ENCODE measurements at regions not wholly inside any gene's neighbourhood (a gene's known extent, or its start where the extent isn't known, plus 50 kb on each side); places are given as distances from the start of the nearest gene placed in this dataset.
A peak's percentile ranks its signal among the peaks of the same experiment; 100 is the strongest.

DNA sequence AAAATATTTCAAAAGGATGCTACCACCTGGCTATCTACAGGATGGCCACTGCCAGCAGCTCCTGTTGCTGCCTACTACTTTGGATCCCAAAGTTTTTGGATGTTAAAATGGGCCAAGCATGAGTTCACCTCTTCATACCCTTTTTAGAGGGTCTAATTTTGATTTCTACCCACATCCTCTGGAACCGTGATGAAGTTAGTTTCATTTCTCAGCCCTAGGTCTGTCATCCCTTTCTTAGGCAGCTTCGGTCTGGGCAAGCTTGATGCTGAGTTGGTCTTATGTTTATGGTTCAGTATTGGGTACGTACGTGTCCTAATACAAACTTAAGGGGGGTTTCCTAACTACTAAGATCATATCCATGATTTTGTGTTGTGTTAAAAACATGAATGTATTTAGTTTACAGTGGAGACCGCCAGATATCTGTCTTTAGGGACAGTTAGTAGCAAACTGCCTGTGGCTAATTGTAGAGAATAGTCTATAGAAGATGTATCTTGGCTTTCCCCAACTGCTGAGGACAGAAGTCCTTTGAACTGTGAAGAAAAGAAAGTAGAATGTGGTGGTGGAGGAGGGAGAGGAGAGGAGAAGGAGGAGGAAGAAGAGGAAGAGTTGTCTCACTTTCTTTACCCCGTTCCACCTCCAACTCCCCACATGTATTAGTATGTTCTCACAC, 184.9 kb downstream of the UBE2E3 start:
- Histone ChIP-seq H2AFZ (peak overlapping the region; percentile 6; the same call in 1 of the 2 replicates), H3K79me2 (ENCODE audit: low read depth) (no peaks in the 10 kb centered on the region), H3K9me2 (ENCODE audit: insufficient read depth) (no peaks in the 10 kb centered on the region), H3K27me3 (ENCODE audit: insufficient read depth, low read depth) (no peaks in the 10 kb centered on the region), H3K4me3 (no peak overlapping the region), H3K36me3 (ENCODE audit: low read depth) (no peaks in the 10 kb centered on the region), H3K4me1 (replicated peaks; ENCODE audit: insufficient read depth) (no peaks in the 10 kb centered on the region), H3K9me3 (ENCODE audit: insufficient read depth, low read depth) (0 out of 2 replicates have a peak, but pooled peaks cover 3% of the 10 kb centered on the region), H3K27ac (no peak overlapping the region), H3F3A (ENCODE audit: insufficient read depth, low read depth) (no peaks in the 10 kb centered on the region), H4K20me1 (ENCODE audit: insufficient read depth) (no peaks in the 10 kb centered on the region), H3K4me2 (no peak overlapping the region)
- TF ChIP-seq, protein P1, sequence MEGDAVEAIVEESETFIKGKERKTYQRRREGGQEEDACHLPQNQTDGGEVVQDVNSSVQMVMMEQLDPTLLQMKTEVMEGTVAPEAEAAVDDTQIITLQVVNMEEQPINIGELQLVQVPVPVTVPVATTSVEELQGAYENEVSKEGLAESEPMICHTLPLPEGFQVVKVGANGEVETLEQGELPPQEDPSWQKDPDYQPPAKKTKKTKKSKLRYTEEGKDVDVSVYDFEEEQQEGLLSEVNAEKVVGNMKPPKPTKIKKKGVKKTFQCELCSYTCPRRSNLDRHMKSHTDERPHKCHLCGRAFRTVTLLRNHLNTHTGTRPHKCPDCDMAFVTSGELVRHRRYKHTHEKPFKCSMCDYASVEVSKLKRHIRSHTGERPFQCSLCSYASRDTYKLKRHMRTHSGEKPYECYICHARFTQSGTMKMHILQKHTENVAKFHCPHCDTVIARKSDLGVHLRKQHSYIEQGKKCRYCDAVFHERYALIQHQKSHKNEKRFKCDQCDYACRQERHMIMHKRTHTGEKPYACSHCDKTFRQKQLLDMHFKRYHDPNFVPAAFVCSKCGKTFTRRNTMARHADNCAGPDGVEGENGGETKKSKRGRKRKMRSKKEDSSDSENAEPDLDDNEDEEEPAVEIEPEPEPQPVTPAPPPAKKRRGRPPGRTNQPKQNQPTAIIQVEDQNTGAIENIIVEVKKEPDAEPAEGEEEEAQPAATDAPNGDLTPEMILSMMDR (conservative IDR thresholded peaks at IDR 0.05): no peak
- no peak for TF ChIP-seq EZH2 (IDR thresholded peaks at IDR 0.05; ENCODE audit: low read depth)
- intact Hi-C loops (cut with micrococcal nuclease; ENCODE audit: unreplicated experiment): no loop called here
- DNase-seq: no peak
- ChIA-PET CTCF (no interaction called here), POLR2A (ENCODE audit: unreplicated experiment) (no interaction called here)
- BruUV-seq (replicated peaks): no TSS peak

GRCh38 chr2:181169503-181169902, 189.1 kb downstream of the UBE2E3 start:
- H3K4me1 ChIP-seq (replicated peaks; ENCODE audit: insufficient read depth): no peaks in the 10 kb centered on the region
- intact Hi-C loops (cut with micrococcal nuclease; ENCODE audit: unreplicated experiment): no loop called here
- ChIA-PET CTCF (no interaction called here), POLR2A (ENCODE audit: unreplicated experiment) (no interaction called here)
- H3K27me3 ChIP-seq (ENCODE audit: insufficient read depth, low read depth): no peaks in the 10 kb centered on the region
- H3K36me3 ChIP-seq (ENCODE audit: low read depth): no peaks in the 10 kb centered on the region
- DNase-seq: no peak
- no TSS peak for BruUV-seq (replicated peaks)
- no peak overlapping the region for H3K27ac ChIP-seq
- H3K4me2 ChIP-seq: no peak overlapping the region
- H4K20me1 ChIP-seq (ENCODE audit: insufficient read depth): no peaks in the 10 kb centered on the region
- H2AFZ ChIP-seq: no peak overlapping the region
- H3F3A ChIP-seq (ENCODE audit: insufficient read depth, low read depth): no peaks in the 10 kb centered on the region
- no peak for TF ChIP-seq EZH2 (IDR thresholded peaks at IDR 0.05; ENCODE audit: low read depth)
- TF ChIP-seq, protein P1 (conservative IDR thresholded peaks at IDR 0.05): no peak
- no peak overlapping the region for H3K4me3 ChIP-seq
- no peaks in the 10 kb centered on the region for H3K9me2 ChIP-seq (ENCODE audit: insufficient read depth)
- no peaks in the 10 kb centered on the region for H3K79me2 ChIP-seq (ENCODE audit: low read depth)
- H3K9me3 ChIP-seq (ENCODE audit: insufficient read depth, low read depth): 0 out of 2 replicates have a peak, but pooled peaks cover 4% of the 10 kb centered on the region

GRCh38 chr2:181170256-181170655, 189.9 kb downstream of the UBE2E3 start:
- ChIA-PET CTCF (no interaction called here), POLR2A (ENCODE audit: unreplicated experiment) (interaction anchor here (0.6 kb wide), 1 partner anchor 458 kb away, joined by 3 read pairs; no protein-coding TSS in a partner anchor)
- Histone ChIP-seq H3K9me3 (ENCODE audit: insufficient read depth, low read depth) (0 out of 2 replicates have a peak, but pooled peaks cover 4% of the 10 kb centered on the region), H3F3A (ENCODE audit: insufficient read depth, low read depth) (no peaks in the 10 kb centered on the region), H3K4me1 (replicated peaks; ENCODE audit: insufficient read depth) (peaks cover 7% of the 10 kb centered on the region), H3K27ac (no peak overlapping the region), H2AFZ (no peak overlapping the region), H3K4me3 (no peak overlapping the region), H3K27me3 (ENCODE audit: insufficient read depth, low read depth) (no peaks in the 10 kb centered on the region), H3K79me2 (ENCODE audit: low read depth) (no peaks in the 10 kb centered on the region), H4K20me1 (ENCODE audit: insufficient read depth) (no peaks in the 10 kb centered on the region), H3K36me3 (ENCODE audit: low read depth) (no peaks in the 10 kb centered on the region), H3K9me2 (ENCODE audit: insufficient read depth) (no peaks in the 10 kb centered on the region), H3K4me2 (no peak overlapping the region)
- TF ChIP-seq, protein P1 (conservative IDR thresholded peaks at IDR 0.05): no peak
- no peak for TF ChIP-seq EZH2 (IDR thresholded peaks at IDR 0.05; ENCODE audit: low read depth)
- intact Hi-C loops (cut with micrococcal nuclease; ENCODE audit: unreplicated experiment): no loop called here
- DNase-seq: no peak
- no TSS peak for BruUV-seq (replicated peaks)
